Panc1 (cell line): ENCODE measurements at regions not wholly inside any gene's neighbourhood (a gene's known extent, or its start where the extent isn't known, plus 50 kb on each side); places are given as distances from the start of the nearest gene placed in this dataset.

Experiments
- ATAC-seq: fragments of 200-7000 bp; cut with Tn5 transposase; 2 replicates; pipeline ENCODE4 v1.9.1; 2020; ENCODE audit warnings: mild to moderate bottlenecking, moderate library complexity
- BruUV-seq: library from RNA; stranded (reverse); fragments of 400-500 nt; replicated peaks from 2 replicates; lab custom pipeline; 2021; lab: Mats Ljungman, UMichigan
- CTCF ChIA-PET: fragments of 300-600 bp; sonication (Branson Sonifier 250); formaldehyde crosslinking; loops from one replicate; lab custom pipeline; 2022; ENCODE audit warnings: antibody characterized with exemption; lab: Charles Lee
- POLR2A ChIA-PET: fragments of 300-600 bp; sonication (Branson Sonifier 250); formaldehyde crosslinking; loops from one replicate; lab custom pipeline; 2022; ENCODE audit warnings: antibody characterized with exemption; lab: Charles Lee
- DNase-seq: peaks from one replicate; pipeline ENCODE4 v3.0.0-alpha.2; 2010; ENCODE audit warnings: low read depth, low spot score
- H3K27ac ChIP-seq: 2 replicates; pipeline ENCODE4 v1.5.1; 2011; ENCODE audit warnings: mild to moderate bottlenecking, low read length, inconsistent platforms
- H3K27me3 ChIP-seq: fragments of 200-500 bp; sonication (Bioruptor generic); 2 replicates; pipeline ENCODE4 v1.6.0; 2014; ENCODE audit warnings: low read length, inconsistent platforms; ENCODE audit not compliant: control insufficient read depth, insufficient read depth
- H3K36me3 ChIP-seq: fragments of 200-500 bp; sonication (Bioruptor generic); 2 replicates; pipeline ENCODE4 v1.5.1; 2014; ENCODE audit warnings: inconsistent platforms, mild to moderate bottlenecking, low read length, moderate library complexity; ENCODE audit not compliant: control insufficient read depth, insufficient read depth
- H3K4me1 ChIP-seq: 2 replicates; pipeline ENCODE4 v1.5.1; 2011; ENCODE audit warnings: inconsistent platforms, mild to moderate bottlenecking, low read length, moderate library complexity; ENCODE audit not compliant: control insufficient read depth, insufficient read depth
- H3K4me3 ChIP-seq, 2 experiments: 2 replicates each; pipeline ENCODE4 v1.5.1; 2011 to 2012; ENCODE audit warnings: low read depth in 2 of 2, low read length in 2 of 2, mild to moderate bottlenecking in 2 of 2, inconsistent platforms in 1 of 2, moderate library complexity in 1 of 2
- H3K9me3 ChIP-seq: fragments of 200-500 bp; sonication (Bioruptor generic); 2 replicates; pipeline ENCODE4 v1.5.1; 2014; ENCODE audit warnings: low read depth, mild to moderate bottlenecking, inconsistent platforms, low read length, moderate library complexity; ENCODE audit not compliant: control insufficient read depth, insufficient read depth
- CTCF ChIP-seq: fragments of 450-650 bp; IDR thresholded peaks from 2 replicates; pipeline ENCODE4 v1.5.1; 2017; ENCODE audit warnings: mild to moderate bottlenecking
- POLR2AphosphoS5 ChIP-seq: IDR thresholded peaks from 2 replicates; pipeline ENCODE4 v1.6.1; 2012; ENCODE audit warnings: mild to moderate bottlenecking, low read depth, low read length, moderate library complexity
- SIN3A ChIP-seq: IDR thresholded peaks from 2 replicates; pipeline ENCODE4 v1.6.1; 2012; ENCODE audit warnings: low read depth, mild to moderate bottlenecking, low read length, moderate library complexity, borderline replicate concordance; ENCODE audit not compliant: insufficient read depth
- TCF7L2 ChIP-seq: IDR thresholded peaks from 2 replicates; pipeline ENCODE4 v1.6.1; 2011; ENCODE audit warnings: mild to moderate bottlenecking, low read depth, low read length, inconsistent platforms
- in situ Hi-C: cut with HindIII; loops from 2 replicates; pipeline ENCODE4 v1.10.0; 2016; ENCODE audit warnings: low sequenced_read_pairs, low pct_unique_long_range_greater_than_20kb
- intact Hi-C: fragments of 100-400 bp; cut with micrococcal nuclease; formaldehyde crosslinking; loops from one replicate; pipeline ENCODE4 v1.10.0; 2022; ENCODE audit not compliant: unreplicated experiment
- TF ChIP-seq, protein P1 (sequence below), 2 experiments: IDR thresholded peaks; 2 replicates each; pipeline ENCODE4 v1.6.1; 2011 to 2012; ENCODE audit warnings: low read depth in 2 of 2, control low read depth in 1 of 2, low read length in 1 of 2, mild to moderate bottlenecking in 1 of 2, moderate library complexity in 1 of 2; ENCODE audit not compliant: insufficient read depth in 1 of 2

DNA sequence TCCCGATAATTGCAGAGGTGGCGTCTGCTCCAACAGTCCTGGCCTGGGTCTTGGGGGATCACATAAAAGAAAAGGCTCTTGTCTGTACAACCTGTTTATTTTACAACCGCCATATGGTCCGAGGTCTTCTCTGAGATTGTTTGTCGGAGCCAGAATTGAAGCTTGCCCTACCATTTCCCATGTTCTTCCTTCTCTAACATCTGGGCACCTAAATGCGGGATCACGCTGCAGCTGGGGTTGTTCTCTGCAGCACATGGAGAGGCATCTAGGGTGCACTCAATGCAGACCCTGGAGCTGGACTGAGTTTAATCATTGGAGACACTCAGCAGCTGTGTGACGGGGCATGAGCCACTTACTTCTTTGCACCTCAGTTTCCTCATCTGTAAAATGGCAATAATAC lies 107.7 kb downstream of the ACKR3 start:
- DNase-seq, result no peak
- Histone ChIP-seq H3K27ac (no peak overlapping the region), H3K27me3 (peaks cover 18% of the 10 kb centered on the region), H3K4me1 (no peaks in the 10 kb centered on the region), H3K9me3 (no peaks in the 10 kb centered on the region), H3K36me3 (no peaks in the 10 kb centered on the region), H3K4me3 (no peak overlapping the region)
- ChIA-PET POLR2A (no interaction called here), CTCF (no interaction called here)
- TF ChIP-seq, protein P1, sequence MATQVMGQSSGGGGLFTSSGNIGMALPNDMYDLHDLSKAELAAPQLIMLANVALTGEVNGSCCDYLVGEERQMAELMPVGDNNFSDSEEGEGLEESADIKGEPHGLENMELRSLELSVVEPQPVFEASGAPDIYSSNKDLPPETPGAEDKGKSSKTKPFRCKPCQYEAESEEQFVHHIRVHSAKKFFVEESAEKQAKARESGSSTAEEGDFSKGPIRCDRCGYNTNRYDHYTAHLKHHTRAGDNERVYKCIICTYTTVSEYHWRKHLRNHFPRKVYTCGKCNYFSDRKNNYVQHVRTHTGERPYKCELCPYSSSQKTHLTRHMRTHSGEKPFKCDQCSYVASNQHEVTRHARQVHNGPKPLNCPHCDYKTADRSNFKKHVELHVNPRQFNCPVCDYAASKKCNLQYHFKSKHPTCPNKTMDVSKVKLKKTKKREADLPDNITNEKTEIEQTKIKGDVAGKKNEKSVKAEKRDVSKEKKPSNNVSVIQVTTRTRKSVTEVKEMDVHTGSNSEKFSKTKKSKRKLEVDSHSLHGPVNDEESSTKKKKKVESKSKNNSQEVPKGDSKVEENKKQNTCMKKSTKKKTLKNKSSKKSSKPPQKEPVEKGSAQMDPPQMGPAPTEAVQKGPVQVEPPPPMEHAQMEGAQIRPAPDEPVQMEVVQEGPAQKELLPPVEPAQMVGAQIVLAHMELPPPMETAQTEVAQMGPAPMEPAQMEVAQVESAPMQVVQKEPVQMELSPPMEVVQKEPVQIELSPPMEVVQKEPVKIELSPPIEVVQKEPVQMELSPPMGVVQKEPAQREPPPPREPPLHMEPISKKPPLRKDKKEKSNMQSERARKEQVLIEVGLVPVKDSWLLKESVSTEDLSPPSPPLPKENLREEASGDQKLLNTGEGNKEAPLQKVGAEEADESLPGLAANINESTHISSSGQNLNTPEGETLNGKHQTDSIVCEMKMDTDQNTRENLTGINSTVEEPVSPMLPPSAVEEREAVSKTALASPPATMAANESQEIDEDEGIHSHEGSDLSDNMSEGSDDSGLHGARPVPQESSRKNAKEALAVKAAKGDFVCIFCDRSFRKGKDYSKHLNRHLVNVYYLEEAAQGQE (IDR thresholded peaks at IDR 0.05; ENCODE audit: insufficient read depth in 1 of 2, low read depth in 2 of 2, low read length in 1 of 2), result no peak
- no peak for TF ChIP-seq CTCF
- no peak for TF ChIP-seq POLR2AphosphoS5
- no peak for TF ChIP-seq TCF7L2
- TF ChIP-seq SIN3A, result no peak
- in situ Hi-C loops (no loop called here), intact Hi-C loops (no loop called here)
- BruUV-seq, result no TSS peak
- ATAC-seq, result no peak

- no TSS peak for BruUV-seq
- Histone ChIP-seq H3K9me3 (no peaks in the 10 kb centered on the region), H3K4me3 (no peak overlapping the region), H3K36me3 (no peaks in the 10 kb centered on the region), H3K4me1 (no peaks in the 10 kb centered on the region), H3K27ac (no peak overlapping the region), H3K27me3 (peaks cover 18% of the 10 kb centered on the region)
- intact Hi-C loops (no loop called here), in situ Hi-C loops (no loop called here)
- DNase-seq (no peak), ATAC-seq (no peak)
- TF ChIP-seq POLR2AphosphoS5, result no peak
- no peak for TF ChIP-seq SIN3A
- TF ChIP-seq CTCF, result no peak
- TF ChIP-seq, protein P1 (IDR thresholded peaks at IDR 0.05; ENCODE audit: insufficient read depth in 1 of 2, low read depth in 2 of 2, low read length in 1 of 2), result no peak
- no peak for TF ChIP-seq TCF7L2
- CTCF ChIA-PET, result no interaction called here
- POLR2A ChIA-PET, result no interaction called here
Observed at GRCh38 chr2:236678307-236678975, 108.8 kb downstream of the ACKR3 start.
